ENCODE measurements at regions not wholly inside any gene's neighbourhood (a gene's known extent, or its start where the extent isn't known, plus 50 kb on each side); places are given as distances from the start of the nearest gene placed in this dataset.

DNA sequence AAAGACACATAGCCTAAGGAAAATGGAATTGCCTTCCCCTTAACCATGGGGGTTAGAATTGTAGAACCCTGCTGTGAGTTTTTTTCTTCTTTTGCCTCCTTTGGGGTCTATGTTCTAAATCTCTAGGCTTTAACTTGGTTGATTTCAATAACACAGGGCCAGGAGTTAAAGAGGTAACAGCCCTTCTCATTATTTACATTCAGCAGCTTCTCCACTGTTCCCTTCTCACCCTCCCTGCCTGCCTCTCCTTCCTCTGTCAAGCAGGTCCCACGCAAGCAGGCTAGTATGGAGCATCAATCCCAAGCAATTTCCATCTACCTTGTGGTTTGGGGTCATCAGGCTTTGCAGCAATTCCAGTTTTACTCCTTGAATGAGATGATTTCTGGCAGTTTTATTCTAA, 236.1 kb upstream of the G2E3 start:
- no peak for DNase-seq (ENCODE audit: low spot score)
- Histone ChIP-seq H3K36me3 (ENCODE audit: insufficient read depth, low read length, poor library complexity, severe bottlenecking) (no peaks in the 10 kb centered on the region), H3K4me1 (ENCODE audit: insufficient read depth, low read length, poor library complexity, severe bottlenecking) (no peaks in the 10 kb centered on the region), H3K27me3 (replicated peaks; ENCODE audit: insufficient read depth, low read depth, low read length, poor library complexity) (peaks cover 67% of the 10 kb centered on the region), H3K4me3 (ENCODE audit: low read depth, low read length, poor library complexity, severe bottlenecking) (no peak overlapping the region), H3K9me3 (ENCODE audit: low read depth, low read length, poor library complexity, severe bottlenecking) (no peaks in the 10 kb centered on the region), H3K27ac (ENCODE audit: low read depth, low read length, poor library complexity, severe bottlenecking) (no peak overlapping the region)
- ChIA-PET CTCF (no interaction called here), POLR2A (ENCODE audit: low non-redundant PET) (no interaction called here)
- no peak for TF ChIP-seq EZH2 (IDR thresholded peaks at IDR 0.05; ENCODE audit: borderline replicate concordance, low read depth, low read length, poor library complexity, severe bottlenecking)
- TF ChIP-seq, protein P1, sequence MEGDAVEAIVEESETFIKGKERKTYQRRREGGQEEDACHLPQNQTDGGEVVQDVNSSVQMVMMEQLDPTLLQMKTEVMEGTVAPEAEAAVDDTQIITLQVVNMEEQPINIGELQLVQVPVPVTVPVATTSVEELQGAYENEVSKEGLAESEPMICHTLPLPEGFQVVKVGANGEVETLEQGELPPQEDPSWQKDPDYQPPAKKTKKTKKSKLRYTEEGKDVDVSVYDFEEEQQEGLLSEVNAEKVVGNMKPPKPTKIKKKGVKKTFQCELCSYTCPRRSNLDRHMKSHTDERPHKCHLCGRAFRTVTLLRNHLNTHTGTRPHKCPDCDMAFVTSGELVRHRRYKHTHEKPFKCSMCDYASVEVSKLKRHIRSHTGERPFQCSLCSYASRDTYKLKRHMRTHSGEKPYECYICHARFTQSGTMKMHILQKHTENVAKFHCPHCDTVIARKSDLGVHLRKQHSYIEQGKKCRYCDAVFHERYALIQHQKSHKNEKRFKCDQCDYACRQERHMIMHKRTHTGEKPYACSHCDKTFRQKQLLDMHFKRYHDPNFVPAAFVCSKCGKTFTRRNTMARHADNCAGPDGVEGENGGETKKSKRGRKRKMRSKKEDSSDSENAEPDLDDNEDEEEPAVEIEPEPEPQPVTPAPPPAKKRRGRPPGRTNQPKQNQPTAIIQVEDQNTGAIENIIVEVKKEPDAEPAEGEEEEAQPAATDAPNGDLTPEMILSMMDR (conservative IDR thresholded peaks at IDR 0.05; ENCODE audit: low read depth, low read length): no peak
- intact Hi-C loops (cut with micrococcal nuclease; ENCODE audit: unreplicated experiment): no loop called here
- BruUV-seq (replicated peaks): no TSS peak

DNA sequence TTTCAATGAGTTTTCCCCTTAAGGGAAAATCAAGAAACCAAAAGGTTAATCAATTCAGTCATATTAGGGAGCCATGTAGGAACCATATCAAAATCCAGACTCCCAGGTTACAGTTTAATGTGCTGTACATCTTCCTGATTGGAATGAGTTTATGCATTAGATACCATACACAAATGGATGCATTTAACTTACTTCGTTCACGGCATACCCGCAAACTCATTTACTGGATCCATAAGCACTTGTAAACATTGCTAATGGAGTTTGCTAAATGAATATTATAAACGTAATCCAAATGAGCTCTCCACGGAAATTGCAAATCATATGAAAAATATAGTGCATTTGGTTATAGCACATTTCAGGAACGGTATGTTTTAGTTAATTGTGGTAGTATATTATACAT, 228.9 kb upstream of the G2E3 start:
- no TSS peak for BruUV-seq (replicated peaks)
- Histone ChIP-seq H3K36me3 (ENCODE audit: insufficient read depth, low read length, poor library complexity, severe bottlenecking) (no peaks in the 10 kb centered on the region), H3K9me3 (ENCODE audit: low read depth, low read length, poor library complexity, severe bottlenecking) (no peaks in the 10 kb centered on the region), H3K27me3 (replicated peaks; ENCODE audit: insufficient read depth, low read depth, low read length, poor library complexity) (peaks cover 56% of the 10 kb centered on the region), H3K27ac (ENCODE audit: low read depth, low read length, poor library complexity, severe bottlenecking) (no peak overlapping the region), H3K4me1 (ENCODE audit: insufficient read depth, low read length, poor library complexity, severe bottlenecking) (no peaks in the 10 kb centered on the region), H3K4me3 (ENCODE audit: low read depth, low read length, poor library complexity, severe bottlenecking) (no peak overlapping the region)
- TF ChIP-seq, protein P1 (conservative IDR thresholded peaks at IDR 0.05; ENCODE audit: low read depth, low read length): no peak
- no peak for TF ChIP-seq EZH2 (IDR thresholded peaks at IDR 0.05; ENCODE audit: borderline replicate concordance, low read depth, low read length, poor library complexity, severe bottlenecking)
- intact Hi-C loops (cut with micrococcal nuclease; ENCODE audit: unreplicated experiment): no loop called here
- CTCF ChIA-PET: no interaction called here
- POLR2A ChIA-PET (ENCODE audit: low non-redundant PET): no interaction called here
- DNase-seq (ENCODE audit: low spot score): no peak

DNA sequence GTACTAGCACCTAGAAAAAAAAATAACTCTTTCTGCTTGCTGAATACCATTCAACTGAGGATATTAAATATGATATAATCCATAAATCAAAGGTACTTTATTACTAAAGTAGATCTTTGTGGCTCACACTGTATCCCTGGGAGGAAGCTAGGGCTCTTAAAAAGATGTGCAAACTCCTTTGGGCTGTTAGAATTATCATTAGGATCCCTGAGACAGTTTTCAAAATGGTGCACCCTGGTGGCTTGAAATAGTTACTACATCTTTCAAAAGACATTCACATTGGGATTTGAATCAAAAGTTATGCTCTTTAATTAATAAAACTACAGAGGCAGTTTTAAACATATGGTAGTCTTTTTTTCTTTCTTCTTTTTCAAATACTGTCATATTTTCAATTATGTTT, 228.5 kb upstream of the G2E3 start:
- Histone ChIP-seq H3K4me1 (ENCODE audit: insufficient read depth, low read length, poor library complexity, severe bottlenecking) (no peaks in the 10 kb centered on the region), H3K36me3 (ENCODE audit: insufficient read depth, low read length, poor library complexity, severe bottlenecking) (no peaks in the 10 kb centered on the region), H3K27me3 (replicated peaks; ENCODE audit: insufficient read depth, low read depth, low read length, poor library complexity) (peaks cover 59% of the 10 kb centered on the region), H3K4me3 (ENCODE audit: low read depth, low read length, poor library complexity, severe bottlenecking) (no peak overlapping the region), H3K9me3 (ENCODE audit: low read depth, low read length, poor library complexity, severe bottlenecking) (no peaks in the 10 kb centered on the region), H3K27ac (ENCODE audit: low read depth, low read length, poor library complexity, severe bottlenecking) (no peak overlapping the region)
- TF ChIP-seq EZH2 (IDR thresholded peaks at IDR 0.05; ENCODE audit: borderline replicate concordance, low read depth, low read length, poor library complexity, severe bottlenecking): no peak
- TF ChIP-seq, protein P1 (conservative IDR thresholded peaks at IDR 0.05; ENCODE audit: low read depth, low read length): peak; percentile 50
- POLR2A ChIA-PET (ENCODE audit: low non-redundant PET): no interaction called here
- CTCF ChIA-PET: no interaction called here
- no TSS peak for BruUV-seq (replicated peaks)
- DNase-seq (ENCODE audit: low spot score): peak; percentile 15
- intact Hi-C loops (cut with micrococcal nuclease; ENCODE audit: unreplicated experiment): no loop called here
